Stimulated activated CD4-positive, alpha-beta T cell treated with anti-CD3 and anti-CD28 coated beads, Interleukin-1b, Interleukin-23, amount 100 ng/mL, for 48 hours (primary cell): ENCODE measurements at regions not wholly inside any gene's neighbourhood (a gene's known extent, or its start where the extent isn't known, plus 50 kb on each side); places are given as distances from the start of the nearest gene placed in this dataset.
"Not testable (repeated sequence)": the region's sequence is repeated elsewhere in the genome, so short reads cannot be mapped to it uniquely, and the experiment has no call there.

Experiments
- DNase-seq: peaks from one replicate; pipeline ENCODE4 v3.0.0-alpha.2; 2020

- DNase-seq = no peak
These were observed 293.7 kb upstream of the GADL1 start for GRCh38 chr3:31188112-31188511.

- no peak for DNase-seq
These were observed 294.9 kb upstream of the GADL1 start for GRCh38 chr3:31189330-31189729.

GRCh38 chr3:31189971-31190370 lies 295.5 kb upstream of the GADL1 start:
- no peak for DNase-seq

- no peak for DNase-seq
These were observed 296.9 kb upstream of the GADL1 start for GRCh38 chr3:31191354-31191753.

GRCh38 chr3:31193429-31193828 lies 299.0 kb upstream of the GADL1 start:
- DNase-seq = no peak

GRCh38 chr3:31193871-31194270 lies 299.4 kb upstream of the GADL1 start:
- DNase-seq = no peak

- DNase-seq = no peak
These were observed 301.8 kb upstream of the GADL1 start for GRCh38 chr3:31196261-31196660.

- DNase-seq = no peak
These were observed 302.5 kb upstream of the GADL1 start for GRCh38 chr3:31196881-31197364.

- DNase-seq = no peak
These were observed 303.5 kb upstream of the GADL1 start for GRCh38 chr3:31197941-31198340.

- DNase-seq = no peak
These were observed 304.4 kb upstream of the GADL1 start for GRCh38 chr3:31198890-31199289.

GRCh38 chr3:31203960-31204795 lies 309.7 kb upstream of the GADL1 start:
- no peak for DNase-seq

GRCh38 chr3:31204796-31205056 lies 310.3 kb upstream of the GADL1 start:
- DNase-seq = not testable (repeated sequence)

GRCh38 chr3:31210068-31210645 lies 315.7 kb upstream of the GADL1 start:
- DNase-seq = no peak

GRCh38 chr3:31213869-31214486 lies 318.7 kb upstream of the STT3B start:
- no peak for DNase-seq

- no peak for DNase-seq
These were observed 314.6 kb upstream of the STT3B start for GRCh38 chr3:31218082-31218481.

GRCh38 chr3:31219131-31219843 lies 313.4 kb upstream of the STT3B start:
- DNase-seq = no peak

- DNase-seq = no peak
These were observed 312.3 kb upstream of the STT3B start for GRCh38 chr3:31220431-31220830.

GRCh38 chr3:31223278-31223677 lies 309.4 kb upstream of the STT3B start:
- DNase-seq = no peak

GRCh38 chr3:31224936-31225335 lies 307.8 kb upstream of the STT3B start:
- no peak for DNase-seq

- no peak for DNase-seq
These were observed 306.8 kb upstream of the STT3B start for GRCh38 chr3:31225923-31226322.

GRCh38 chr3:31226346-31226745 lies 306.4 kb upstream of the STT3B start:
- DNase-seq = no peak

GRCh38 chr3:31227131-31227562 lies 305.6 kb upstream of the STT3B start:
- DNase-seq = no peak

GRCh38 chr3:31230425-31231223 lies 302.1 kb upstream of the STT3B start:
- DNase-seq = no peak
